HAP-1 (cell line): ENCODE measurements at regions not wholly inside any gene's neighbourhood (a gene's known extent, or its start where the extent isn't known, plus 50 kb on each side); places are given as distances from the start of the nearest gene placed in this dataset.
A peak's percentile ranks its signal among the peaks of the same experiment; 100 is the strongest.

ENCODE experiments used
- DNase-seq, 2 experiments: peaks; one replicate each; pipeline ENCODE4 v3.0.0-alpha.2; 2016 to 2020; ENCODE audit warnings: low spot score in 2 of 2
- H3K27me3 ChIP-seq: fragments of 250-450 bp; sonication (Bioruptor Pico); 2 replicates; pipeline ENCODE4 v1.5.1; 2020; ENCODE audit warnings: low read depth, mild to moderate bottlenecking, moderate library complexity
- H3K36me3 ChIP-seq: fragments of 250-450 bp; sonication (Bioruptor Pico); replicated peaks from 2 replicates; pipeline ENCODE4 v1.5.1; 2020; ENCODE audit warnings: mild to moderate bottlenecking
- H3K4me1 ChIP-seq: fragments of 250-450 bp; sonication (Bioruptor Pico); 2 replicates; pipeline ENCODE4 v1.5.1; 2020; ENCODE audit warnings: mild to moderate bottlenecking
- H3K4me3 ChIP-seq: fragments of 250-450 bp; sonication (Bioruptor Pico); 2 replicates; pipeline ENCODE4 v1.5.1; 2020; ENCODE audit warnings: mild to moderate bottlenecking, moderate library complexity
- H3K9me3 ChIP-seq: fragments of 250-450 bp; sonication (Bioruptor Pico); 2 replicates; pipeline ENCODE4 v1.5.1; 2020; ENCODE audit warnings: mild to moderate bottlenecking, moderate library complexity
- in situ Hi-C: fragments of 300-500 bp; cut with MboI; formaldehyde crosslinking; loops from 3 replicates; pipeline ENCODE4 v1.14.3; 2020; ENCODE audit warnings: low sequenced_read_pairs, inconsistent platforms, mixed read lengths

GRCh38 chr15:69578787-69579583, 126.4 kb downstream of the RPLP1 start:
- peaks cover 4% of the 10 kb centered on the region; the same call in 1 of the 2 replicates for H3K4me1 ChIP-seq
- no peak overlapping the region for H3K4me3 ChIP-seq
- in situ Hi-C loops, result no loop called here
- DNase-seq, result no peak
- H3K36me3 ChIP-seq, result no peaks in the 10 kb centered on the region
- no peaks in the 10 kb centered on the region for H3K27me3 ChIP-seq
- peaks cover 3% of the 10 kb centered on the region for H3K9me3 ChIP-seq

- Histone ChIP-seq H3K27me3 (no peaks in the 10 kb centered on the region), H3K4me3 (no peak overlapping the region), H3K36me3 (no peaks in the 10 kb centered on the region), H3K4me1 (peaks cover 4% of the 10 kb centered on the region; the same call in 1 of the 2 replicates), H3K9me3 (peaks cover 3% of the 10 kb centered on the region)
- in situ Hi-C loops, result no loop called here
- DNase-seq, result no peak
Observed at GRCh38 chr15:69579950-69580618, 127.5 kb downstream of the RPLP1 start.

- in situ Hi-C loops, result no loop called here
- Histone ChIP-seq H3K27me3 (no peaks in the 10 kb centered on the region), H3K4me3 (no peak overlapping the region), H3K9me3 (peaks cover 3% of the 10 kb centered on the region), H3K4me1 (peaks cover 4% of the 10 kb centered on the region; the same call in 1 of the 2 replicates), H3K36me3 (no peaks in the 10 kb centered on the region)
- DNase-seq, result no peak
Observed at GRCh38 chr15:69583626-69584025, 131.0 kb downstream of the RPLP1 start.

- Histone ChIP-seq H3K9me3 (peaks cover 3% of the 10 kb centered on the region), H3K36me3 (no peaks in the 10 kb centered on the region), H3K4me3 (no peak overlapping the region), H3K4me1 (peaks cover 4% of the 10 kb centered on the region; the same call in 1 of the 2 replicates), H3K27me3 (no peaks in the 10 kb centered on the region)
- in situ Hi-C loops, result no loop called here
- no peak for DNase-seq
Observed at GRCh38 chr15:69585937-69586336, 133.3 kb downstream of the RPLP1 start.

- Histone ChIP-seq H3K4me3 (no peak overlapping the region), H3K9me3 (peaks cover 3% of the 10 kb centered on the region), H3K4me1 (peaks cover 4% of the 10 kb centered on the region; the same call in 1 of the 2 replicates), H3K27me3 (no peaks in the 10 kb centered on the region), H3K36me3 (no peaks in the 10 kb centered on the region)
- in situ Hi-C loops, result no loop called here
- DNase-seq, result no peak
Observed at GRCh38 chr15:69586721-69587120, 134.1 kb downstream of the RPLP1 start.

GRCh38 chr15:69587723-69588426, 135.3 kb downstream of the RPLP1 start:
- H3K4me1 ChIP-seq, result peaks cover under 1% of the 10 kb centered on the region; the same call in 1 of the 2 replicates
- in situ Hi-C loops, result no loop called here
- H3K36me3 ChIP-seq, result no peaks in the 10 kb centered on the region

GRCh38 chr15:69590201-69590710, 137.6 kb downstream of the RPLP1 start:
- no peak for DNase-seq
- Histone ChIP-seq H3K27me3 (no peaks in the 10 kb centered on the region), H3K36me3 (no peaks in the 10 kb centered on the region), H3K9me3 (no peaks in the 10 kb centered on the region), H3K4me3 (no peak overlapping the region), H3K4me1 (no peaks in the 10 kb centered on the region)
- in situ Hi-C loops, result no loop called here

More at GRCh38 chr15:69587723-69588426, 135.3 kb downstream of the RPLP1 start:
- Histone ChIP-seq H3K9me3 (no peaks in the 10 kb centered on the region), H3K4me3 (no peak overlapping the region), H3K27me3 (no peaks in the 10 kb centered on the region)
- no peak for DNase-seq

GRCh38 chr15:69590932-69591524, 138.4 kb downstream of the RPLP1 start:
- Histone ChIP-seq H3K4me3 (no peak overlapping the region), H3K9me3 (no peaks in the 10 kb centered on the region), H3K27me3 (no peaks in the 10 kb centered on the region), H3K36me3 (no peaks in the 10 kb centered on the region), H3K4me1 (no peaks in the 10 kb centered on the region)
- in situ Hi-C loops, result no loop called here
- DNase-seq, result no peak

- Histone ChIP-seq H3K9me3 (no peaks in the 10 kb centered on the region), H3K36me3 (no peaks in the 10 kb centered on the region), H3K4me1 (no peaks in the 10 kb centered on the region), H3K4me3 (no peak overlapping the region), H3K27me3 (no peaks in the 10 kb centered on the region)
- DNase-seq, result no peak
- in situ Hi-C loops, result no loop called here
Observed at GRCh38 chr15:69591905-69592508, 139.4 kb downstream of the RPLP1 start.

GRCh38 chr15:69592954-69593353, 140.3 kb downstream of the RPLP1 start:
- DNase-seq, result no peak
- H3K4me3 ChIP-seq, result no peak overlapping the region
- H3K4me1 ChIP-seq, result no peaks in the 10 kb centered on the region
- in situ Hi-C loops, result no loop called here
- H3K27me3 ChIP-seq, result no peaks in the 10 kb centered on the region
- no peaks in the 10 kb centered on the region for H3K9me3 ChIP-seq
- no peaks in the 10 kb centered on the region for H3K36me3 ChIP-seq

GRCh38 chr15:69593488-69593887, 140.9 kb downstream of the RPLP1 start:
- Histone ChIP-seq H3K27me3 (no peaks in the 10 kb centered on the region), H3K9me3 (no peaks in the 10 kb centered on the region), H3K4me1 (no peaks in the 10 kb centered on the region), H3K4me3 (no peak overlapping the region), H3K36me3 (no peaks in the 10 kb centered on the region)
- in situ Hi-C loops, result no loop called here
- no peak for DNase-seq

- H3K27me3 ChIP-seq, result no peaks in the 10 kb centered on the region
- in situ Hi-C loops, result no loop called here
- DNase-seq, result peak in 1 of 2 experiments; percentile 52
- H3K4me1 ChIP-seq, result no peaks in the 10 kb centered on the region
- H3K4me3 ChIP-seq, result no peak overlapping the region
- H3K36me3 ChIP-seq, result no peaks in the 10 kb centered on the region
- no peaks in the 10 kb centered on the region for H3K9me3 ChIP-seq
Observed at GRCh38 chr15:69593981-69594966, 141.7 kb downstream of the RPLP1 start.
